Heart left ventricle (tissue), 16 donors: ENCODE measurements at regions not wholly inside any gene's neighbourhood (a gene's known extent, or its start where the extent isn't known, plus 50 kb on each side); places are given as distances from the start of the nearest gene placed in this dataset.

ENCODE experiments used
- ATAC-seq, 4 donors: fragments of 200-7000 bp; cut with Tn5 transposase; one replicate each; pipeline ENCODE4 v1.9.1; 2020 to 2022; ENCODE audit warnings: moderate library complexity in 4 of 4, mild to moderate bottlenecking in 3 of 4, moderate number of reproducible peaks in 1 of 4
- DNase-seq, 5 donors: peaks; one replicate each; pipeline ENCODE4 v3.0.0-alpha.2; 2020
- H3K27ac ChIP-seq, 12 donors: fragments of 200-600 bp; sonication (generic) in 4 of 12; one replicate each; pipeline versions ENCODE4 v1.5.0 to v1.8.0; 2016 to 2022; ENCODE audit warnings: mild to moderate bottlenecking in 2 of 12
- H3K27me3 ChIP-seq, 9 donors: fragments of 200-600 bp; sonication (generic) in 2 of 9; one replicate each; pipeline versions ENCODE4 v1.5.1 to v1.8.0; 2016 to 2022; ENCODE audit warnings: mild to moderate bottlenecking in 3 of 9
- H3K36me3 ChIP-seq, 9 donors: fragments of 200-600 bp; sonication (generic) in 2 of 9; one replicate each; pipeline versions ENCODE4 v1.5.0 to v1.8.0; 2018 to 2022; ENCODE audit warnings: mild to moderate bottlenecking in 2 of 9
- H3K4me1 ChIP-seq, 12 donors: fragments of 200-600 bp; sonication (generic) in 4 of 12; one replicate each; pipeline versions ENCODE4 v1.5.0 to v1.8.0; 2016 to 2022; ENCODE audit warnings: mild to moderate bottlenecking in 3 of 12
- H3K4me3 ChIP-seq, 12 donors: fragments of 200-600 bp; sonication (generic) in 4 of 12; one replicate each; pipeline versions ENCODE4 v1.5.0 to v1.8.0; 2017 to 2022; ENCODE audit warnings: mild to moderate bottlenecking in 9 of 12, moderate library complexity in 4 of 12
- H3K9me3 ChIP-seq, 12 donors: fragments of 200-600 bp; sonication (generic) in 4 of 12; one replicate each; pipeline versions ENCODE4 v1.5.0 to v1.8.0; 2016 to 2022; ENCODE audit warnings: mild to moderate bottlenecking in 1 of 12
- CTCF ChIP-seq, 12 donors: fragments of 200-600 bp; sonication (generic) in 4 of 12; IDR thresholded peaks; one replicate each; pipeline versions ENCODE4 v1.5.0 to v1.8.0; 2018 to 2022; ENCODE audit warnings: antibody characterized with exemption in 12 of 12, mild to moderate bottlenecking in 5 of 12
- POLR2A ChIP-seq, 2 donors: fragments of 450-650 bp; IDR thresholded peaks; one replicate each; pipeline ENCODE4 v1.6.1; 2017; ENCODE audit warnings: antibody characterized with exemption in 2 of 2, mild to moderate bottlenecking in 2 of 2, moderate library complexity in 2 of 2
- WGBS, 4 donors: extraction: QIAGEN DNeasy Blood & Tissue Kit in 2 of 4; methylation state at CpG; one replicate each; pipeline versions ENCODE4 v1.1.5 to v1.1.7; 2013 to 2018; 5-methylcytosine and 5-hydroxymethylcytosine counted together
- intact Hi-C, 10 donors: fragments of 100-400 bp; cut with DNase I; formaldehyde crosslinking; loops; one replicate each; pipeline versions ENCODE4 v1.11.1 to v1.14.2; 2022
- donor health status: ischemic (EF 13 %, LVEDD 7.1; RV severe dilation, severe dysfunction).
- donor health status: healthy with polysubstance abuse.
- donor health status: DM: no; HTN: yes; CAD: no.
- donor health status: DM: no; HTN: no; CAD: no.
- donor health status: ischemic (EF 25% LVEDD 6.9; RV normal size, moderate dysfunction).
- donor health status: ischemic (EF 25% LVEDD 5.7; RV mildly dilated, moderate dysfunction).
- donor health status: healthy.
- donor health status: DM: yes; HTN: yes; CAD: no.
- donor health status: ischemic (EF 35%, LVEDD 5.7; RV mildly dilated, moderate dysfunction).
- donor health status: nonischemic (EF 11% LVEDD 7.7; RV severe dilation, severe dysfunction).
- donor health status: DM: yes; HTN: yes; CAD: no.
- donor health status: PGD.
- donor health status: ischemic (EF 29% LVEDD 5.4; RV normal size, mild dysfunction).
- donor health status: nonischemic (EF 23%, LVEDD 6.1; RV moderate dilation, normal function).

GRCh38 chr9:25377039-25377438 is 301.2 kb downstream of the TUSC1 start:
- TF ChIP-seq POLR2A (IDR thresholded peaks at IDR 0.05) (no peak), CTCF (IDR thresholded peaks at IDR 0.05) (no peak)
- intact Hi-C loops = loop anchor here in 1 of 10 donors (10.0 kb wide), 1 partner anchor 58 kb away; no protein-coding TSS in a partner anchor
- no peak overlapping the region for H3K4me3 ChIP-seq

GRCh38 chr9:25374281-25374680 is 304.0 kb downstream of the TUSC1 start:
- Histone ChIP-seq H3K27ac (no peak overlapping the region), H3K27me3 (peaks cover 0 to 3% (median 0%) of the 10 kb centered on the region in 9 donors), H3K9me3 (peaks cover 0 to 8% (median 0%) of the 10 kb centered on the region in 12 donors), H3K4me1 (no peaks in the 10 kb centered on the region), H3K4me3 (no peak overlapping the region), H3K36me3 (no peaks in the 10 kb centered on the region)
- ATAC-seq (no peak), DNase-seq (no peak)
- intact Hi-C loops = loop anchor here in 1 of 10 donors (10.0 kb wide), 1 partner anchor 61 kb away; no protein-coding TSS in a partner anchor
- whole genome bisulfite sequencing, 4 donors = 40 to 75% (median 67%) methylated on average over 1 of the region's 1 CpG
- TF ChIP-seq CTCF (IDR thresholded peaks at IDR 0.05) (no peak), POLR2A (IDR thresholded peaks at IDR 0.05) (no peak)

More at GRCh38 chr9:25377039-25377438, 301.2 kb downstream of the TUSC1 start:
- H3K9me3 ChIP-seq = peaks cover 0 to 5% (median 0%) of the 10 kb centered on the region in 12 donors
- WGBS, 4 donors = 72 to 82% (median 77%) methylated on average over 9 to 10 of the region's 10 CpGs
- no peak for ATAC-seq
- H3K4me1 ChIP-seq = no peaks in the 10 kb centered on the region
- H3K27me3 ChIP-seq = peaks cover 0 to 3% (median 0%) of the 10 kb centered on the region in 9 donors
- DNase-seq = no peak
- H3K27ac ChIP-seq = no peak overlapping the region
- H3K36me3 ChIP-seq = no peaks in the 10 kb centered on the region

- Histone ChIP-seq H3K27me3 (no peaks in the 10 kb centered on the region), H3K4me1 (no peaks in the 10 kb centered on the region), H3K4me3 (no peak overlapping the region), H3K27ac (no peak overlapping the region), H3K36me3 (no peaks in the 10 kb centered on the region), H3K9me3 (peaks cover 0 to 7% (median 0%) of the 10 kb centered on the region in 12 donors)
- TF ChIP-seq CTCF (IDR thresholded peaks at IDR 0.05) (no peak), POLR2A (IDR thresholded peaks at IDR 0.05) (no peak)
- DNase-seq (no peak), ATAC-seq (no peak)
- intact Hi-C loops = no loop called here
- WGBS, 4 donors = 56 to 63% (median 59%) methylated on average over 1 of the region's 1 CpG
Measured at GRCh38 chr9:25366906-25367305, 311.3 kb downstream of the TUSC1 start.

GRCh38 chr9:25353783-25354182 is 324.5 kb downstream of the TUSC1 start:
- ATAC-seq = no peak

More at GRCh38 chr9:25353783-25354182, 324.5 kb downstream of the TUSC1 start:
- Histone ChIP-seq H3K4me3 (no peak overlapping the region), H3K27ac (no peak overlapping the region), H3K36me3 (no peaks in the 10 kb centered on the region), H3K9me3 (peaks cover 0 to 9% (median 0%) of the 10 kb centered on the region in 12 donors), H3K27me3 (no peaks in the 10 kb centered on the region), H3K4me1 (no peaks in the 10 kb centered on the region)
- no peak for TF ChIP-seq POLR2A (IDR thresholded peaks at IDR 0.05)
- TF ChIP-seq CTCF (IDR thresholded peaks at IDR 0.05) = no peak
- WGBS, 4 donors = 32 to 43% (median 40%) methylated on average over 1 of the region's 1 CpG
- intact Hi-C loops = no loop called here
- DNase-seq = no peak
